ENCODE measurements at regions not wholly inside any gene's neighbourhood (a gene's known extent, or its start where the extent isn't known, plus 50 kb on each side); places are given as distances from the start of the nearest gene placed in this dataset.

DNA sequence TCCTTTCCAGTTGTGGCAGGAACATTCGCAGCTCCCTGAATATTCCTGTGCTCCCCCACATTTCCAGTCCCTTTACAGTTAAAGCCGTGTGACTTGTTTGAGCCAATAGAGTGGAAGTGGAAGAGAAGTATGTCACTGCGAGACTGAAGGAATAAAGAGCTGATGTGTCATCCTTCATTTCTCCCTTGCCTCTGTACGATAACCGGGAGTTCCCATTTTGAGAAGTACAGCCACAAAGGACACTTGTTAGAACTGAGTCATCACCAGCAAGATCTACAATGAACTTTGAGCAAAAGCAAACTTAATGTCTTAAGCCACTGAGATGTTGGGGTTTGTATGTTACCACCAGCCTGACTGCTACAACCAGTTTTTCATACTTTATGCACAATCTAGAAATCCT lies 92.3 kb downstream of the SPRY1 start:
- TF ChIP-seq EP300 (IDR thresholded peaks at IDR 0.05) (no peak), POLR2AphosphoS5 (IDR thresholded peaks at IDR 0.05) (no peak)
- TF ChIP-seq, protein P1, sequence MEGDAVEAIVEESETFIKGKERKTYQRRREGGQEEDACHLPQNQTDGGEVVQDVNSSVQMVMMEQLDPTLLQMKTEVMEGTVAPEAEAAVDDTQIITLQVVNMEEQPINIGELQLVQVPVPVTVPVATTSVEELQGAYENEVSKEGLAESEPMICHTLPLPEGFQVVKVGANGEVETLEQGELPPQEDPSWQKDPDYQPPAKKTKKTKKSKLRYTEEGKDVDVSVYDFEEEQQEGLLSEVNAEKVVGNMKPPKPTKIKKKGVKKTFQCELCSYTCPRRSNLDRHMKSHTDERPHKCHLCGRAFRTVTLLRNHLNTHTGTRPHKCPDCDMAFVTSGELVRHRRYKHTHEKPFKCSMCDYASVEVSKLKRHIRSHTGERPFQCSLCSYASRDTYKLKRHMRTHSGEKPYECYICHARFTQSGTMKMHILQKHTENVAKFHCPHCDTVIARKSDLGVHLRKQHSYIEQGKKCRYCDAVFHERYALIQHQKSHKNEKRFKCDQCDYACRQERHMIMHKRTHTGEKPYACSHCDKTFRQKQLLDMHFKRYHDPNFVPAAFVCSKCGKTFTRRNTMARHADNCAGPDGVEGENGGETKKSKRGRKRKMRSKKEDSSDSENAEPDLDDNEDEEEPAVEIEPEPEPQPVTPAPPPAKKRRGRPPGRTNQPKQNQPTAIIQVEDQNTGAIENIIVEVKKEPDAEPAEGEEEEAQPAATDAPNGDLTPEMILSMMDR (IDR thresholded peaks at IDR 0.05) = no peak

All from suprapubic skin (tissue), 4 donors.